GM19238 (cell line): ENCODE measurements at regions not wholly inside any gene's neighbourhood (a gene's known extent, or its start where the extent isn't known, plus 50 kb on each side); places are given as distances from the start of the nearest gene placed in this dataset.
A peak's percentile ranks its signal among the peaks of the same experiment; 100 is the strongest.
"Not testable (repeated sequence)": the region's sequence is repeated elsewhere in the genome, so short reads cannot be mapped to it uniquely, and the experiment has no call there.

ENCODE experiments used
- DNase-seq: peaks from one replicate; pipeline ENCODE4 v3.0.0; 2011; ENCODE audit warnings: low spot score; ENCODE audit not compliant: insufficient read length

GRCh38 chr11:95650276-95650675 lies 139.3 kb downstream of the FAM76B start:
- no peak for DNase-seq

- DNase-seq = no peak
Measured at GRCh38 chr11:95647871-95648270, 141.7 kb downstream of the FAM76B start.

- no peak for DNase-seq
Measured at GRCh38 chr11:95647355-95647754, 142.2 kb downstream of the FAM76B start.

- peak; percentile 24 for DNase-seq
Measured at GRCh38 chr11:95641495-95641894, 148.1 kb downstream of the FAM76B start.

GRCh38 chr11:95638501-95638900 lies 151.1 kb downstream of the FAM76B start:
- DNase-seq = no peak

- DNase-seq = no peak
Measured at GRCh38 chr11:95625164-95625900, 164.2 kb downstream of the FAM76B start.

GRCh38 chr11:95616256-95616804 lies 173.3 kb downstream of the FAM76B start:
- DNase-seq = no peak

- DNase-seq = no peak
Measured at GRCh38 chr11:95611827-95612226, 177.8 kb downstream of the FAM76B start.

- DNase-seq = not testable (repeated sequence)
Measured at GRCh38 chr11:95610185-95610584, 179.4 kb downstream of the FAM76B start.

GRCh38 chr11:95608093-95608492 lies 181.5 kb downstream of the FAM76B start:
- no peak for DNase-seq

GRCh38 chr11:95606824-95607223 lies 182.8 kb downstream of the FAM76B start:
- no peak for DNase-seq

- DNase-seq = no peak
Measured at GRCh38 chr11:95605271-95605940, 184.2 kb downstream of the FAM76B start.

GRCh38 chr11:95599959-95600586 lies 189.5 kb downstream of the FAM76B start:
- no peak for DNase-seq

- DNase-seq = no peak
Measured at GRCh38 chr11:95595973-95596489, 193.6 kb downstream of the FAM76B start.

- no peak for DNase-seq
Measured at GRCh38 chr11:95595541-95595940, 194.0 kb downstream of the FAM76B start.

GRCh38 chr11:95593111-95593510 lies 196.5 kb downstream of the FAM76B start:
- no peak for DNase-seq

- DNase-seq = no peak
Measured at GRCh38 chr11:95592471-95592870, 197.1 kb downstream of the FAM76B start.

GRCh38 chr11:95589893-95590612 lies 199.5 kb downstream of the FAM76B start:
- DNase-seq = no peak

- DNase-seq = no peak
Measured at GRCh38 chr11:95588821-95589220, 200.8 kb downstream of the FAM76B start.

- no peak for DNase-seq
Measured at GRCh38 chr11:95586661-95587060, 202.9 kb downstream of the FAM76B start.

GRCh38 chr11:95586155-95586554 lies 203.4 kb downstream of the FAM76B start:
- DNase-seq = no peak
